Central memory CD4-positive, alpha-beta T cell (primary cell): ENCODE measurements at regions not wholly inside any gene's neighbourhood (a gene's known extent, or its start where the extent isn't known, plus 50 kb on each side); places are given as distances from the start of the nearest gene placed in this dataset.
"Not testable (repeated sequence)": the region's sequence is repeated elsewhere in the genome, so short reads cannot be mapped to it uniquely, and the experiment has no call there.

Source experiments
- DNase-seq: peaks from one replicate; pipeline ENCODE4 v3.0.0; 2022

DNA sequence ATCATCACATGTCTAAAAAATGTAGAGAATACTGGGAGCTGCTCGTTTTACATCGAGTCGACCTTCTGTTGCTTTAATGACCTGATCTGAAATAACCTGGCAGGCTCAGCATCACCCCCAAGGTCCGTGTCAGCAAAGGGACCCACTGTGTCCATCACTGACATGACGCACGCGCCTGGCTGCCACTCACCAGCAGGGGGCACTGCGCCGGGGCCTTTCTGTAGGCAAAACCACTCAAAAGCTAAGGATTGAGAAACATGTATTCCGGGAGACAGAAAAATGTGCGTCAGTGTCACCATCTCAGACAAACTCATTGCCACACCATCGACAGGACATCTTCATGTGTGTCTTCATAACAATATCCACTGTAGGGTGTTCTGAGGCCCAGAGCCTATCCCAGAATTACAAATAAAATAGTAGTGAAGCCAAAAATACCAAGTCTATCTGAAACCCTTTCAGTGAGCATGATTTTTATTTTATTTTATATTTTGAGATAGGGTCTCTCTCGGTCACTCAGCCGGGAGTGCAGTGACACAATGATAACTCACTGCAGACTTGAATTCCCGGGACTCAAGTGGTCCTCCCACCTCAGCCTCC lies 130.3 kb upstream of the LSM14A start:
- peak; percentile 31 for DNase-seq

DNA sequence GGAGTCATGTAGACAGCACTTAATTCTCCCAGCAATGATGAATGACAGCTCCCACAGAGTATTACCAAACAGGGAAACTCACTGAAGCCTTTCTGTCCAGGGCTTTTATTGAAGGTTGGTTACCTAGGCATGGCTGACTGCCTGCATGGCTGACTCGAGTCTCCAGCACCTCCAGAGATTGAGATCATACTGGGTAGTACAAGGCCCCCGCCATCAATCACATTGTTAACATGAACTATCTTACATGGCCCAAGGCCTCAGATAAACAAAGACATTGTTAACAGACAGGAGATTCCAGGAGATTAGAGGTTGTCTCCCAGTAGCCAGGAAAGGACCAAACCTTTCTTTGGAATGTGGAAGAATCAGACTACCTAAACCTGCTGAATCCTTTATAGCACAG lies 128.3 kb upstream of the LSM14A start:
- DNase-seq, result no peak

DNA sequence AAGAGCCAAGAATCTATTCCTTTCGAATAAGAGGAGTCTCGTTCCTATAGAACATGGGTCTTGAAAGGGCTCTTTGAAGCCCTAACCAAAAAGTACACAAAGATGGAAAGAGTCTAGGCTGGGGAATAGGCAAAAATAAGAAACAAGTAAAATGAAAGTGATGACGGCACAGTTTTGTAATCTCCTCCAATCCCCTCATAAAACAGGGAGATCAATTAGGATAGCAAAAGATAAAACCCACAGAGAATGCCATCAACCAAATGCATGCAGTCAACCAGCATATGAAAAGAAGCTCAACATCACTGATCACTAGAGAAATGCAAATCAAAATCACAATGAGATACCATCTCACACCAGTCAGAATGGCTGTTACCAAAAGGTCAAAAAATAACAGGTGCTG lies 122.4 kb upstream of the LSM14A start:
- no peak for DNase-seq

DNA sequence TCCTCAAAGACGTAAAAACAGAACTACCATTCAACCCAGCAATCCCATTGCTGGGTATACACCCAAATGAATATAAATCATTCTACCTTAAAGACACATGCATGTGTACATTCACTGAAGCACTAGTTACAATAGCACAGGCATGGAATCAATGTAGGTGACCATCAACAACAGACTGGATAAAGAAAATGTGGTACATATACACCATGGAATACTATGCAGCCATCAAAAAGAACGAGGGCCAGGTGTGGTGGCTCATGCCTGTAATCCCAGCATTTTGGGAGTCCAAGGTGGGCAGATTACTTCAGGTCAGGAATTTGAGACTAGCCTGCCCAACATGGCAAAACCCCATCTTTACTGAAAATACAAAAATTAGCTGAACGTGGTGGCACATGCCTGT lies 121.9 kb upstream of the LSM14A start:
- not testable (repeated sequence) for DNase-seq

DNA sequence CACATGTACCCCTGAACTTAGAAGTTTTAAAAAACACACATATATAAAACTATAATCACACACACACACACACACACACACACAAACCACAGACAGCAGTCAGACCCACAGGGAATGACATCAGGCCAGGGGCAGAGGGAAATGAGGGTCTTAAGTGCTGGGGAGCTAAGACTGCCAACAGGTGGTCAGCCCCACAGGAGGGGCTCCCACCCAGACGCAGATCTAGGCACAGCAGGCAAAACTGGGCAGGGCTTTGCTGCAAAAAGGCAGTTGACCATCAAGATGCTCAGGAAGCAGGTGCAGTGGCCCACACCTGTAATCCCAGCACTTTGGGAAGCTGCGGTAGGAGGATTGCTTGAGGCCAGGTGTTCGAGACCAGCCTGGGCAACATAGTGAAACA lies 121.0 kb upstream of the LSM14A start:
- DNase-seq, result no peak

DNA sequence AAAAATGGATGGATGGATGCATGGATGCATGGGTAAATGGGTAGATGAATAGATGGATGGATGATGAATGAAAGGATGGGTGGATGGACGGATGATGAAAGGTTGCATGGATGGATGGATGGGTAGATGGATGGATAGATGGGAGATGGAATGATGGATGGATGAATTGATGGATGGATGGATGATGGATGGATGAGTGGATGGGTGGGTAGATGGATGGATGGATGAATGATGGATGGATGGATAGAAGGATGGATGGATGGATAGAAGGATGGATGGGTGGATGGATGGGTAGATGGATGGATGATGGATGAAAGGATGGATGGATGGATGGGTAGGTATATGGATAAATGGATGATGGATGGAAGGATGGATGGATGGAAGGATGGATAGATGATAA lies 115.1 kb upstream of the LSM14A start:
- DNase-seq, result no peak

DNA sequence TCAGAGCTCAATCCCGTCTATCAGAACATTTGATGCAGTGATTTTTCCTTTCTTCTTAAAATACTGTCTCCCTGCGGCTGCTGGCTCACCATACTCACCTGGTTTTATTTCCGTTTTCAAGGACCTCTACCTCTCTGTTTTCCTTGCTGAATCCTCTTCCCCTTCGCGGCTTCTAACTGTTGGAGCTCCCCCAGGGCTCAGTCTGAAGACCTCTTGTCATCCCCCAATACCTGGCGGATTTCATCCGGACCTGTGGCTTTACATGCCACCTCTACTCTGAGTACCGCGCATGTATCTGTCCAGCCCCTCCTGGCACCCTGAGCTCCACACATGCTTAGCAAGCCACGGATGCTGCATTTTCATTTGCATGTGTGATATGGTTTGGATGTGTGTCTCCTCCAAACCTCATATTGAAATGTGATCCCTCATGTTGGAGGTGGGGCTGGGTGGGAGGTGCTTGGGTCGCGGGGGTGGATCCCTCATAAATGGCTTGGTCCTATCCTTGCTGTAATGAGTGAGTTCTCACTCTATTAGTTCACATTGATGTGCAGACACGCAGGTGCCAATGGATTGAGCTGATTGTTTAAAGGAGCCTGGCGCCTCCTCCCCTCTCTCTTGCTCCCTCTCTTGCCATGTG lies 106.2 kb upstream of the LSM14A start:
- no peak for DNase-seq

DNA sequence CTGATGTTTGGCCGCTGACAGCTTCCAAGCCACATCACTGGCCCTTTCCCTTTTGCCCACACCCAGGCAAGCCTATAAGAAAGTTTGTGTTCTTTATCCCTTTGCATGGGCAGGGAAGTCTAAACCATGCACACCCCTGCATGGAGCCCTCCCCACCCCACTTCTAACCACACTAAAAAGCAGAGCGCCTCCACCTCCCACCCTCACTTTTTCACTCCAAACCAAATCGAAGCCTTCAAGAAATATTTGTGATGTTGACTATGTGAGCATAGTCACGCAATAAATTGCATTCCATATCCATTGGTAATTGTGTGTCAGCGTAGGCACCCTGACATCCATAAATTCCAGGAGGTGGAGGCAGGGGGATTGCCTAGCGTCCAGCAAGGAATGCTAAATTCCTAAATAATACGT lies 104.4 kb upstream of the LSM14A start:
- DNase-seq, result no peak

DNA sequence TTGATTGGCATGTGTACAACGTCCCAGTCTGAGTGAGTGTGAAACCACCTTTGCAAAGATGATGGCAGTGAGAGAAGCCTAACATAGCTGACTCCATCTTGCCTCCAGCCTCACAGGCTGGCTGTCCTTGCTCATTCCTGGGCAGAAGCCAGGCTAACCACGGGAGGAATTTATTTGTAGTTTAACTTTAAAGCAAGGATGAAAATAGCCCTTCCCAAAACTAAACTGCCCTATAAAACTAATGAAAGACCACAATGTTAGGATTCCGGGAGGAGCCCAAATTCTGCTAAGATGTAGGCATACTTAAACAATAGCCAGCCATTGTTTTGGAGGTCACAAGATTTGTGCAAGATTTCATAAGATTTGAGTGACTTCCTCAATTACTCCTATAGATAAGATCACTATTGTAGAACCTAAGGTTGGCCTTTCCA lies 96.6 kb upstream of the LSM14A start:
- DNase-seq, result no peak

DNA sequence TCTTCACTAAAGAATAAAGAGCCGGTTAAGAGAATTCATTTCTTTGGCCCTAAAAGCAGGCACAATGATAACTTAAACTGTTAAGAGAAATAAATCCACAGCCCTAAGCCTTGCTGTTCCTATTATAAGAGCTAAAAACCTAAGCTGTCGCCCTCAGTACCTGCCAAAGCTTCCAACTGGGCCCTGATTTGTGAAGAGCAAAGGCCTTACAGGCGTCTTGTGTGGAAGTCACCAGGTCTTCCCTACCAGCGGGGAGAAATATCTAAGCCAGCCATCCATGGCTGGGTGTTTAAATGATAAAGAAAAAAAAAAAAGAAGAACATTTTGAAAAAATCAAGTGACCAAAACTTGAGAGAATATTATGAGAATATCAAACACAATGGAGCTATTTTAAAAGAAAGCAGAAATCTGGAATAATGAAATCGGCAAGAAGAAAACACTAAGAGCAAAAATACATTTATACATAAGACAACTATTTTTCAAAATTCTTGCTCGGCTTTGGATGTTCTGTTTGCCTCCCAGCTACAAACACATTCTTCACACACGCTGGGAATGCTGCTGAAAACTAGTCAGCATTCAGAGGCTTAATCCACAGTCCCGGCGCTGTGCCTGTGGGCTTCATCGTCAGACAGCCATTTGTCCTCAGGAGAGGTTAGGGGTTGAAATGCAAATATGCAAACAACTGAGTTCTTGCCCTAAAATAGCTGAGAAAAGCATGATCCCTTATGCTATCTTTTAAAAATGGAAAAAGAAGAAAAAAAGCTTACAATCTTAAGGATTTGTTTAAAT lies 89.8 kb upstream of the LSM14A start:
- no peak for DNase-seq

DNA sequence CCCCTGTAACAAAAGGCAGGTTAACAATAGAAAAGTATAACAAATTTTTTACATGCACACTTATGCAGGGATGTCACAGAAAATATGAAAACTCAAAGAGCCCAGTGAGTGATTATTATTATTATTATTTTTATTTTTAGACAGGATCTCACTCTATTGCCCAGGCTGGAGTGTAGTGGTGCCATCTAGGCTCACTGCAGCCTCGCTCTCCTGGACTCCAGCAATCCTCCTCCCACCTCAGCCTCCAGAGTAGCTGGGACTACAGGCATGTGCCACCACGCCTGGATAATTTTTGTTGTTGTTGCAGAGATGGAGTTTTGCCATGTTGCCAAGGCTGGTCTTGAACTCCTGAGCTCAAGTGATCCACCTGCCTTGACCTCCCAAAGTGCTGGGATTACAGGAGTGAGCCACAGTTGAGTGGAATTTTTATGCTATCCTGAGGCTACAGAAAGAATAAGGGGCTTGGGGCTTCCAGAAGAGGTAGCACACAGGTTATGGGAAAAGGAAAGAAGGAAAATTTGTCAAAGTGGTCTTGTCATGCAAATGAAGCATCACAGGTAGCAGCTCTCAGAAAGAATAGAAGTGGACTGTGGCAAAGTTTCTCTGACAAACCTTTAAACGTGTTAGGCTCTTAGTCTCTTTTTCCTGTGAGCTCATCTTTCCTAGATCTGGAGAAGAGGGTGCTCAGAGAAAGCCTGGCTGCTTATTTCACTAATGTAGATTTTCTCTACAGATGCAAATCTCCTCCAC lies 87.7 kb upstream of the LSM14A start:
- DNase-seq, result no peak

DNA sequence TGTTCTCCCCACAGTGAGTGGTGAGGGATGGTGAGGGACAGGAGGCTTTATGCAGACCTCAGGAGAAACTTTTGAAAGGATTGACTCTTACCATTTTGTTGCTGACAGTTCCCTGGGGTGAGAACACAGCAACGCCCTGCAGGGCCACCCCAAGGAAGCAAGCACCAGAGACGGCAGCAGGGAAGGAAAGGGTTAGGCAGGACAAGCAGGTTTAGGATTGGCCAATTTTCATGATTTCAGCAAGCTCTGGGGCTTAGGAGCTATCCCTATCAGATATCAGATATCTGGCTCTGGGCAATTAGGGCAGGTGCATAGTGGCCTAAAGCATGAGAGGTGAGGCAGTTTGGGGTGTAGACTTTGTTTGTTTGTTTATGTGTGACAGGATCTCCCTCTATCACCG lies 87.0 kb upstream of the LSM14A start:
- DNase-seq, result no peak

DNA sequence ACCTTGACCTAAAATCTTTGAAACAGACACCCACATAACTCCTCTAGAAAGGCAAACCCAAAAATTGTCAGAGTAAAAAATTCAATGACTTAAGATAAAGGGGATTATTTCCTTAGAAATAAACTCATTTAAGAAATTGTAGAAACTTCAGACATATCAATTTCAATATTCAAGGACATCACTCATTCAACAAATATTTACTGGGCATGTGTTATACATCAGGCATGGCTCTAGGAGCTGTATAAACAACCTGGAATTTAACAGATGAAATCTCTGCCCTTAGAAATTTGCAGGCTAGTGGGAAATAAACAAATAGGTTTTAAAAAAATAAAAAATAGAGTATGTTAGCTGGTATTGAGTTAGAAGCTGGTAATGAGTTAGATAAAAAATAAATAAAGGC lies 84.0 kb upstream of the LSM14A start:
- DNase-seq, result no peak

DNA sequence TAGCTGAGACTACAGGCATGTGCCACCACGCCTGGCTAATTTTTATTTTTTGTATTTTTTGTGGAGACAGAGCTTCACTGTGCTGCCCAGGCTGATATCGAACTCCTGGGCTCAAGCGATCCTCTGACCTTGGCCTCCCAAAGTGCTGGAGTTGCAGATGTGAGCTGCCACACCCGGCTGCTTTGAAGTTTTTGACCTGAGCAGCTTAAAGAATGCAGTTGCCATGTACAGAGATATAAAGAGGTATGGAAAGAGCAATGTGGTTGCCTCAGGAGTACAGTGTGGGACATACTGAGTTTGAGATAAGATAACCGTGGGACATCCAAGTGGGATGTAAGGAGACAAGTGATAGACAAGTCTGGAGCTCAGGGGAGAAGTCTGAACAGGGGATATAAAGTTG lies 82.7 kb upstream of the LSM14A start:
- DNase-seq, result no peak

DNA sequence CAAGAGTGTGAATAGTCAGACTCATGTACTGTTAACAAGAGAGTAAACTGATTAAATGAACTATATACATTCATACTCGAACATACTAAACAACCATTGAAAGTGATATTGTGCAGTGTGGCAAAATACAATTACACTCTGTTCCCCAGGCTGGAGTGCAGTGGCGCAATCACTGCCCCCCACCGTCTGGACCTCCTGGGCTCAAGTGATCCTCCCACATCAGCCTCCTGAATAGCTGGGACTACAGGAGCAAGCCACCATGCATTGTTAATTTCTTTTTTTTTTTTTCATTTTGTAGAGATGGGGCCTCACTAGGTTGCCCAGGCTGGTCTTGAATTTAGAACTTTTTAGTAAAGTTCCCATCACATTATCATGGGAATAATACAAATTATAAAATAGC lies 77.3 kb upstream of the LSM14A start:
- DNase-seq, result no peak

DNA sequence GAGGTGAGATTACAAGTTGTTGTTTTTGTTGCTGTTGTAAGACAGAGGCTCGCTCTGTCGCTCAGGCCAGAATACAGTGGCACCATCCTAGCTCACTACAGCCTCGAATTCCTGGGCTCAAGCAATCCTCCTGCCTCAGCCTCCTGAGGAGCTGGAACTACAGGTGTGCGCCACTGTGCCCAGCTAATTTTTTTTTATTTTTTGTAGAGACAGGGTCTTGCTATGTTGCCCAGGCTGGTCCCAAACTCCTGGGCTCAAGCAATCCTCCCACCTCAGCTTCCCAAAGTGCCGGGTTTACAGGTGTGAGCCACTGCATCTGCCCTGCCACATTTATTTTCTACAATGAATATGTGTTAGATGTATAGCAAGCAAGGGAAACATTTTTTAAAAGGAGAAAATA lies 76.9 kb upstream of the LSM14A start:
- DNase-seq, result not testable (repeated sequence)

DNA sequence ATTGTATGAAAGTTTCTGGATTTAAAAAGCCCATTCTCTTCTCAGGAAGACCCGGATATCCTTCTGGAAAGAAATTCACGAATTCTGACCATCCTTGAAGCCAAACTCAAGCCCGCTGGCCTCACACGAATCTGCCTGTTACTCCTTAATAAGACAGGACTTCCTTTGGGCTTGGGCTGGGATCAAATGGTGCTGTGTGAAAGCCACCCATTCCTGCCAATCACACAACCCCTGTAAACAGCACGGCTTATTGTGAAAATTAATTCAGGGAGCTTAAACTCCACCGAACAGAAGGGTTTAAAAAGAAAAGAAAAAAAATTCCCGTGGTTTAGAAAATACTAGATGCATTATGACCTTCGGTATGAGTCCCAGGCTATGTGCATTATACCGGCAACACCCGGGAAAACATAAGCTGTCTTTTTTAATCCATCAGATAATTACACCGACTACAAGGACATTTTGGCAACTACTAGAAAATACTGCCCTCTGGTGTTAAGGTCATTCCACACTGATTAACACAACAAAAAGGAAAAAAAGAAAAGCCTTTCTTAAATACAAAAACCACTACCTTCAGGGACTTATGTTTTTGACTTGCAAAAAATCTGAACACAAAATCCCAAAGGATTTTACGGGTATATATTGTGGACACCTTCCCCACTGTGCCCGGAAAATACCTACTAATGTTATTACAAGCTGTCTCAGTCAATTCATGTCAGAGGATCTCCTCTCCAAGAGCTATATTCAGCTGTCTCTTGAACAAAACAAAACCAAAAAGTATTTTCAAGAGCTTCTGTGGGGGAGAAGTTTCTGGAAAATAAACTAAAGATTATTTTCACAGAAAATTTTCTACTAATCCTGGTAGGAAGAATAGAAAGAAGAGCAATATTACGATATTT lies 76.0 kb upstream of the LSM14A start:
- peak; percentile 21 for DNase-seq

DNA sequence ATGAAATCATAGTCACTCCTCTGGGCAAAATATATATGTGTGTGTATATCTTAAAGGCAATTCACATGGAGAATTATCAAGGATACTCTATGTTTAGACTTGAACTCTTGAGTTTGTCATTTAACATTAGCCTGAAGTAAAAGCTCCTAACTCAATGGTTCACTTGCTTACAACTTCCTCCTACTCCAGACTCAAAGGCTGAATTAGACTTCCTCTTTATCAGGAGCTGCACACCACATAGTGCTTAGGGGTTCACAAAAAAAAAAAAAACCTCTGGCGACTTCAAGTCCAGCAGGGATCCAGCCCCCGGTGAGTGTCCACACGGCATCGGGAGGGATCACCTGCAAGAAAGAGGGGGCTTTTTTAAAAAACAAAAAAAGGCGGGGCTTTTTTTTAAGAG lies 68.2 kb upstream of the LSM14A start:
- DNase-seq, result no peak

DNA sequence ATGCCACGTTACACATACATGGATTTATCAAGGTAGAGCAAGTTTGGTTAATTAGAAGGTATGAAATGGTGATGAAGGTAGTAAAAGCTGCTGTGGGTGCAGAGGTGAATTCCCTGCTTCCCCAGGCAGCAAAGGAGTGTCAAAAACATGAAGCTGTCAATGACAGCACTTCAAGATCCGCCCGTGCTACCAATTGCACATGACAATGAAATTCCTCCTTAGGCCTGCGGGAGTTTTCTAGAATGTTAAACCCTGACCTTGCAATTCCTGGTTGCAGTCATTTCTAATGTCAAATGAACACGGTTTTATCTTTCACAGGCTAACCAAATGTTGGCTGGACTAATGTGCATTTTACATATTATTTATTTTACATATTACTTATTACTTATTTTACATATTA lies 67.7 kb upstream of the LSM14A start:
- DNase-seq, result no peak

DNA sequence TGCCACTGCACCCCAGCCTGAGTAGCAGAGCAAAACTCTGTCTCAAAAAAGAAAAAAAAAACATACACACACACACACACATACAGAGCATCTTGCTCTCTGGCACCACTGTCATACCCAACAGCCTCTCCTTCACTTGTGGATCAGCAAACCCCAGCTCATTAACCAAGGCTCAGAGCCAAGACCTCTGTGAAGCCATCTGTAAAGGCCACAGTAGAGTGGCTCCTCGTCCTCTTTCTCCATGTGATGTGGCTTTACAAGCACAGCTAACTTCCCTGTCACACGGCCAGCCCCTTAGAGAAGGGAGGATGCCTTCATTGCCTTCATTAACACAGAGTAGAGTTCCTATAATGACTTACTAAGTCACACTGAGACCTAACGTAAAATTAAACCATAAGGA lies 62.7 kb upstream of the LSM14A start:
- DNase-seq, result no peak

DNA sequence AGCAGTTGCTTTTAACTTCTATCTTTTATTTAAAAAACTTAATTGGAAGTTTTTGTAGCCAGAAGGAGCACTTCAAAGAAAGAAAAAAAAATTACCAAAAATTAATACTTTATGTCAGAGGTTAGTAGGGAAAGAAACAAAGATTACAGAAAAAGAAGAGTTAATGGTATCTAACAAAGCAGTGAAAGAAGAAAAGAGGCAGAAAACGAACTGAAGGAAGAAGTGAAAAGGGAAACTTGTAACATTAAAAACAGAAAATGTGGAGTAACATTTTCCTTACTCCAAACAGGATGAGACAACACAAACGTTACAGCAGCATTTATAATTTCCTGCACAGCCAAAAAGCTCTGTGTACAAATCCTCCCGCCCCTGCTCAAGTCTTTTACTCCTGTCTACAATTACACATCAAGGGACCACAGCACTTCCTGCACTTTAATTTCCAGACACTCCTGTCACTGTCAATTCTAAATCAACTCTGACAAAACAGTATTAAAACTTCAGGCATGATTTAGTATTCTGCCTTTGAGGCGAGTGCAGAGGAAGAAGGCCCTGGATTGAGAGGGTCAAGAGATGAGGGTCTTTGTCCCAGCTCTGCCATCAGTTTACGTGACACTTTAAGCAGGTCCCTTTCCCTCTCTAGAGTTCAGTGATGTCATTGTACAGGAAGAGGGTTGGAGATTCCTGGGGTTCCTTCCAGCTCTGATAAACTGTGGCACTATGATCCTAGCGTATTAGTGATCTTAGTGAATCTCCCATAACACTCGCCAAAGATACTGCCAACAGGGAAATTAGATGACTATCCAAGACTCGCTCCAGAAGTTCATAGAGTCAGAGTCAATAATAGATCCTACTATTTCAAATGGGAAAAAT lies 53.2 kb upstream of the LSM14A start:
- peak; percentile 6 for DNase-seq
